A549 (cell line): ENCODE measurements at regions not wholly inside any gene's neighbourhood (a gene's known extent, or its start where the extent isn't known, plus 50 kb on each side); places are given as distances from the start of the nearest gene placed in this dataset.

Source experiments
- ATAC-seq, 2 experiments: fragments of 200-7000 bp in 1 of 2; fragments of >200 bp in 1 of 2; cut with Nextera tagmentation in 1 of 2; cut with Tn5 transposase in 1 of 2; 3 replicates each; pipeline versions ENCODE4 v1.8.0 to v1.9.1; 2018 to 2020; ENCODE audit warnings: mild to moderate bottlenecking in 1 of 2, moderate library complexity in 1 of 2
- CTCF ChIA-PET: fragments of 300-600 bp; sonication (Branson Sonifier 250); formaldehyde crosslinking; extraction: SDS; loops from one replicate; lab custom pipeline; 2021; ENCODE audit warnings: antibody characterized with exemption, inconsistent platforms; lab: Yijun Ruan, JAX
- POLR2A ChIA-PET: fragments of 350-600 bp; formaldehyde crosslinking; extraction: SDS; loops from one replicate; lab custom pipeline; 2021; ENCODE audit warnings: antibody characterized with exemption, inconsistent platforms; lab: Yijun Ruan, JAX
- DNase-seq, 2 experiments: peaks; one replicate each; pipeline versions ENCODE4 v3.0.0 to v3.0.0-alpha.2; 2011 to 2016; ENCODE audit warnings: low read depth in 1 of 2, low spot score in 1 of 2
- FAIRE-seq: peaks from 2 replicates; lab custom pipeline; 2011; peaks lifted over from hg19 to GRCh38; lab: Jason Lieb, UNC
- H3K27ac ChIP-seq, 2 experiments: fragments of >200 bp; sonication (Bioruptor Twin); formaldehyde crosslinking; 3 replicates each; pipeline ENCODE4 v1.5.1; 2016 to 2017
- H3K4me1 ChIP-seq: fragments of >200 bp; sonication (Bioruptor Twin); formaldehyde crosslinking; 3 replicates; pipeline ENCODE4 v1.6.1; 2016
- H3K4me2 ChIP-seq: fragments of >200 bp; sonication (Bioruptor Twin); formaldehyde crosslinking; 3 replicates; pipeline ENCODE4 v1.6.1; 2016
- H3K4me3 ChIP-seq: fragments of >200 bp; sonication (Bioruptor Twin); formaldehyde crosslinking; 3 replicates; pipeline ENCODE4 v1.5.1; 2016
- H3K9me3 ChIP-seq: fragments of >200 bp; sonication (Bioruptor Twin); formaldehyde crosslinking; 3 replicates; pipeline ENCODE4 v1.6.1; 2016
- ATOH8 ChIP-seq: fragments of 250-450 bp; sonication (Bioruptor Pico); IDR thresholded peaks from 2 replicates; pipeline ENCODE4 v1.5.0; 2020; ENCODE audit warnings: low read depth, mild to moderate bottlenecking, moderate library complexity
- CEBPB ChIP-seq, 2 experiments: fragments of >200 bp in 1 of 2; sonication (Bioruptor Twin) in 1 of 2; formaldehyde crosslinking in 1 of 2; IDR thresholded peaks; 2 replicates each; pipeline ENCODE4 v1.6.1; 2012 to 2016
- E2F6 ChIP-seq: IDR thresholded peaks from 2 replicates; pipeline ENCODE4 v1.6.1; 2012; ENCODE audit warnings: low read depth, borderline replicate concordance
- FOSL2 ChIP-seq, 2 experiments: fragments of 450-650 bp in 1 of 2; fragments of >200 bp in 1 of 2; sonication (Bioruptor Twin) in 1 of 2; formaldehyde crosslinking; IDR thresholded peaks; 2 replicates each; pipeline versions ENCODE4 v1.5.0 to v1.6.1; 2016 to 2020; ENCODE audit warnings: mild to moderate bottlenecking in 1 of 2, moderate library complexity in 1 of 2
- HDAC2 ChIP-seq: fragments of 200-600 bp; sonication (generic); IDR thresholded peaks from 2 replicates; pipeline ENCODE4 v1.6.1; 2016
- HMGXB4 ChIP-seq: fragments of 250-450 bp; sonication (Bioruptor Pico); IDR thresholded peaks from 2 replicates; pipeline ENCODE4 v1.5.0; 2021; ENCODE audit warnings: mild to moderate bottlenecking, moderate library complexity, borderline replicate concordance
- HOXB13 ChIP-seq: fragments of 250-450 bp; sonication (Bioruptor Pico); IDR thresholded peaks from 2 replicates; pipeline ENCODE4 v1.5.0; 2020; ENCODE audit warnings: low read depth, mild to moderate bottlenecking, moderate library complexity
- JUN ChIP-seq, 2 experiments: fragments of >200 bp; sonication (Bioruptor Twin); formaldehyde crosslinking; IDR thresholded peaks; 2 replicates in 1 of 2; 3 replicates in 1 of 2; pipeline ENCODE4 v1.6.1; 2016 to 2017
- JUNB ChIP-seq: fragments of >200 bp; sonication (Bioruptor Twin); formaldehyde crosslinking; IDR thresholded peaks from 2 replicates; pipeline ENCODE4 v1.6.1; 2016
- MAFK ChIP-seq: fragments of 450-650 bp; IDR thresholded peaks from 2 replicates; pipeline ENCODE4 v1.6.1; 2014; ENCODE audit not compliant: partially characterized antibody
- MYC ChIP-seq: IDR thresholded peaks from 2 replicates; pipeline ENCODE4 v1.6.1; 2012; ENCODE audit warnings: mild to moderate bottlenecking, inconsistent platforms, low read length, improper control_type of control experiment, borderline replicate concordance
- PHF8 ChIP-seq: fragments of 200-600 bp; sonication (generic); IDR thresholded peaks from 2 replicates; pipeline ENCODE4 v1.6.1; 2016; ENCODE audit warnings: low read depth, mild to moderate bottlenecking, antibody characterized with exemption, moderate library complexity, borderline replicate concordance
- POLR2AphosphoS2 ChIP-seq: conservative IDR thresholded peaks from 2 replicates; pipeline ENCODE4 v1.6.1; 2012; ENCODE audit warnings: low read length, improper control_type of control experiment, inconsistent platforms
- RAD21 ChIP-seq, 2 experiments: fragments of >200 bp in 1 of 2; sonication (Bioruptor Twin) in 1 of 2; formaldehyde crosslinking in 1 of 2; IDR thresholded peaks in 1 of 2; conservative IDR thresholded peaks in 1 of 2; 2 replicates in 1 of 2; 3 replicates in 1 of 2; pipeline ENCODE4 v1.6.1; 2012 to 2018; ENCODE audit warnings: inconsistent platforms in 1 of 2
- SREBF2 ChIP-seq: fragments of 450-650 bp; IDR thresholded peaks from 2 replicates; pipeline ENCODE4 v1.6.1; 2014; ENCODE audit warnings: mild to moderate bottlenecking, moderate library complexity
- TFCP2L1 ChIP-seq: fragments of 250-450 bp; sonication (Bioruptor Pico); IDR thresholded peaks from 2 replicates; pipeline ENCODE4 v1.5.0; 2021; ENCODE audit warnings: mild to moderate bottlenecking
- TP53 ChIP-seq: fragments of 250-450 bp; sonication (Bioruptor Pico); IDR thresholded peaks from 2 replicates; pipeline ENCODE4 v1.5.0; 2021; ENCODE audit warnings: mild to moderate bottlenecking, moderate library complexity
- ZFP36 ChIP-seq: fragments of 450-650 bp; IDR thresholded peaks from 2 replicates; pipeline ENCODE4 v1.6.1; 2014; ENCODE audit warnings: borderline replicate concordance; ENCODE audit not compliant: partially characterized antibody
- ZNF302 ChIP-seq: fragments of 250-450 bp; sonication (Bioruptor Pico); IDR thresholded peaks from 2 replicates; pipeline ENCODE4 v1.9.0; 2021; ENCODE audit warnings: inconsistent platforms, mild to moderate bottlenecking, moderate library complexity
- ZSCAN20 ChIP-seq: fragments of 250-450 bp; sonication (Bioruptor Pico); IDR thresholded peaks from 2 replicates; pipeline ENCODE4 v1.8.0; 2022; ENCODE audit warnings: mild to moderate bottlenecking, moderate library complexity
- WGBS: methylation state at CpG from one replicate; pipeline ENCODE4 v1.1.6; 2017; ENCODE audit errors: missing lambda C conversion rate; 5-methylcytosine and 5-hydroxymethylcytosine counted together
- TF ChIP-seq, protein P1 (sequence below): fragments of 150-350 bp; IDR thresholded peaks from 2 replicates; pipeline ENCODE4 v1.6.1; 2014; ENCODE audit warnings: low read depth, mild to moderate bottlenecking, low read length
- TF ChIP-seq, protein P2 (sequence below): fragments of 200-600 bp; sonication (generic); IDR thresholded peaks from 2 replicates; pipeline ENCODE4 v1.6.1; 2016; ENCODE audit warnings: antibody characterized with exemption, mild to moderate bottlenecking, moderate library complexity
- TF ChIP-seq, protein P3 (sequence below): fragments of >200 bp; sonication (Bioruptor Twin); formaldehyde crosslinking; IDR thresholded peaks from 2 replicates; pipeline ENCODE4 v1.6.1; 2016
- TF ChIP-seq, protein P4 (sequence below): fragments of >200 bp; sonication (Bioruptor Twin); formaldehyde crosslinking; IDR thresholded peaks from 3 replicates; pipeline ENCODE4 v1.5.1; 2016

DNA sequence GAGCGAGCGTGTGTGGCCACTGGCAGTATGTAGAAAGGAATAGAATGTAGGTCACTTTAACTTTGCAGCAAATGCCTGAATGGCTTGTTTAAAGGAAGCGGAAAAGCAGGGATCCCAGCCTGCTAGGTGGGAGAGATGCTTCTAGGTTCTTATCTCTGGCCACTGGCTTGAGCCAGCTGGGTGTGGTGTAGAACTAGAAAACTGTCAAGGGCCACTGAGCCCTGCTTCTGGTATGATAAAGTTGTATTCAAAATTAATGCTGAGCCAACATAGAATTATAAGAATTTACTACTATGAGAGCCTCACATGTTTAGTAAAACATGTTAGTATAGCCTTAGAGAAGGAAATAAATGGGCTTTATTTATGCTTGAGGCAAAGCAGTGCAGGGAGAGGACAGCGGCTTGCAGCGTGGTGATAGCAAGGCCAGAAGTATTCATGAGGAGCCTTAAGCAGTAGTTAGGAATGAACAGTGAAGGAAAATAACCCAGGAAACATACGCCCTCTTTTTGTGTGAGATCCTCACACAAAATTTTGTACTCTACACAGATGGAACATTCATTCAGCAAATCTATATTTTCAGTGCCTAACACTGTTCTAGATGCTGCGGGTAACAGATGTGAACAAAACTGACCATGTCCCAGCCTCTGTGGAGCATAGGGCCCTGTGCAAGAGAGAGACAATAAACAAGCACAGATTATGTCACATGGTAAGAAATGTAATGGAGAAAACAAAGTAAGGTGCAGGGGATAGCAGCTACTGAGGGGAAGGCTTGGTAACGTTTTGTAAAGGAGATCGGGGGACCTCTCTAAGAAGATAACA lies 863.2 kb downstream of the DIAPH3 start:
- no peak overlapping the region for H3K4me3 ChIP-seq
- DNase-seq (no peak), FAIRE-seq (no peak), ATAC-seq (no peak)
- H3K27ac ChIP-seq: no peak overlapping the region
- H3K4me2 ChIP-seq: no peak overlapping the region
- H3K4me1 ChIP-seq: no peaks in the 10 kb centered on the region
- ChIA-PET CTCF (no interaction called here), POLR2A (no interaction called here)
- WGBS: 33% methylated on average over 9 of the region's 9 CpGs
- TF ChIP-seq TFCP2L1 (CRISPR knock-in tag) (no peak), ZSCAN20 (no peak), RAD21 (conservative IDR thresholded peaks at IDR 0.05 in 1 of 2, IDR thresholded peaks at IDR 0.05 in 1 of 2) (no peak), POLR2AphosphoS2 (no peak)
- TF ChIP-seq, protein P1, sequence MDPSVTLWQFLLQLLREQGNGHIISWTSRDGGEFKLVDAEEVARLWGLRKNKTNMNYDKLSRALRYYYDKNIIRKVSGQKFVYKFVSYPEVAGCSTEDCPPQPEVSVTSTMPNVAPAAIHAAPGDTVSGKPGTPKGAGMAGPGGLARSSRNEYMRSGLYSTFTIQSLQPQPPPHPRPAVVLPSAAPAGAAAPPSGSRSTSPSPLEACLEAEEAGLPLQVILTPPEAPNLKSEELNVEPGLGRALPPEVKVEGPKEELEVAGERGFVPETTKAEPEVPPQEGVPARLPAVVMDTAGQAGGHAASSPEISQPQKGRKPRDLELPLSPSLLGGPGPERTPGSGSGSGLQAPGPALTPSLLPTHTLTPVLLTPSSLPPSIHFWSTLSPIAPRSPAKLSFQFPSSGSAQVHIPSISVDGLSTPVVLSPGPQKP: no peak
- no peaks in the 10 kb centered on the region for H3K9me3 ChIP-seq

GRCh38 chr13:59301174-59301567 lies 862.6 kb downstream of the DIAPH3 start:
- Histone ChIP-seq H3K4me1 (no peaks in the 10 kb centered on the region), H3K27ac (no peak overlapping the region)
- CTCF ChIA-PET: no interaction called here
- TF ChIP-seq TP53 (CRISPR knock-in tag) (no peak), MYC (no peak), FOSL2 (IDR thresholded peaks at IDR 0.05) (no peak), FOSL2 (CRISPR knock-in tag; IDR thresholded peaks at IDR 0.05) (no peak), HMGXB4 (CRISPR knock-in tag) (no peak), SREBF2 (no peak), CEBPB (IDR thresholded peaks at IDR 0.05) (no peak), ZFP36 (no peak), PHF8 (no peak), MAFK (no peak), E2F6 (no peak), HDAC2 (no peak), ATOH8 (CRISPR knock-in tag) (no peak), JUNB (no peak), TFCP2L1 (CRISPR knock-in tag) (no peak), ZNF302 (no peak), HOXB13 (CRISPR knock-in tag) (no peak), JUN (IDR thresholded peaks at IDR 0.05) (no peak)
- TF ChIP-seq, protein P2, sequence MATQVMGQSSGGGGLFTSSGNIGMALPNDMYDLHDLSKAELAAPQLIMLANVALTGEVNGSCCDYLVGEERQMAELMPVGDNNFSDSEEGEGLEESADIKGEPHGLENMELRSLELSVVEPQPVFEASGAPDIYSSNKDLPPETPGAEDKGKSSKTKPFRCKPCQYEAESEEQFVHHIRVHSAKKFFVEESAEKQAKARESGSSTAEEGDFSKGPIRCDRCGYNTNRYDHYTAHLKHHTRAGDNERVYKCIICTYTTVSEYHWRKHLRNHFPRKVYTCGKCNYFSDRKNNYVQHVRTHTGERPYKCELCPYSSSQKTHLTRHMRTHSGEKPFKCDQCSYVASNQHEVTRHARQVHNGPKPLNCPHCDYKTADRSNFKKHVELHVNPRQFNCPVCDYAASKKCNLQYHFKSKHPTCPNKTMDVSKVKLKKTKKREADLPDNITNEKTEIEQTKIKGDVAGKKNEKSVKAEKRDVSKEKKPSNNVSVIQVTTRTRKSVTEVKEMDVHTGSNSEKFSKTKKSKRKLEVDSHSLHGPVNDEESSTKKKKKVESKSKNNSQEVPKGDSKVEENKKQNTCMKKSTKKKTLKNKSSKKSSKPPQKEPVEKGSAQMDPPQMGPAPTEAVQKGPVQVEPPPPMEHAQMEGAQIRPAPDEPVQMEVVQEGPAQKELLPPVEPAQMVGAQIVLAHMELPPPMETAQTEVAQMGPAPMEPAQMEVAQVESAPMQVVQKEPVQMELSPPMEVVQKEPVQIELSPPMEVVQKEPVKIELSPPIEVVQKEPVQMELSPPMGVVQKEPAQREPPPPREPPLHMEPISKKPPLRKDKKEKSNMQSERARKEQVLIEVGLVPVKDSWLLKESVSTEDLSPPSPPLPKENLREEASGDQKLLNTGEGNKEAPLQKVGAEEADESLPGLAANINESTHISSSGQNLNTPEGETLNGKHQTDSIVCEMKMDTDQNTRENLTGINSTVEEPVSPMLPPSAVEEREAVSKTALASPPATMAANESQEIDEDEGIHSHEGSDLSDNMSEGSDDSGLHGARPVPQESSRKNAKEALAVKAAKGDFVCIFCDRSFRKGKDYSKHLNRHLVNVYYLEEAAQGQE: no peak
- TF ChIP-seq, protein P3, sequence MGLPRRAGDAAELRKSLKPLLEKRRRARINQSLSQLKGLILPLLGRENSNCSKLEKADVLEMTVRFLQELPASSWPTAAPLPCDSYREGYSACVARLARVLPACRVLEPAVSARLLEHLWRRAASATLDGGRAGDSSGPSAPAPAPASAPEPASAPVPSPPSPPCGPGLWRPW: no peak
- TF ChIP-seq, protein P4, sequence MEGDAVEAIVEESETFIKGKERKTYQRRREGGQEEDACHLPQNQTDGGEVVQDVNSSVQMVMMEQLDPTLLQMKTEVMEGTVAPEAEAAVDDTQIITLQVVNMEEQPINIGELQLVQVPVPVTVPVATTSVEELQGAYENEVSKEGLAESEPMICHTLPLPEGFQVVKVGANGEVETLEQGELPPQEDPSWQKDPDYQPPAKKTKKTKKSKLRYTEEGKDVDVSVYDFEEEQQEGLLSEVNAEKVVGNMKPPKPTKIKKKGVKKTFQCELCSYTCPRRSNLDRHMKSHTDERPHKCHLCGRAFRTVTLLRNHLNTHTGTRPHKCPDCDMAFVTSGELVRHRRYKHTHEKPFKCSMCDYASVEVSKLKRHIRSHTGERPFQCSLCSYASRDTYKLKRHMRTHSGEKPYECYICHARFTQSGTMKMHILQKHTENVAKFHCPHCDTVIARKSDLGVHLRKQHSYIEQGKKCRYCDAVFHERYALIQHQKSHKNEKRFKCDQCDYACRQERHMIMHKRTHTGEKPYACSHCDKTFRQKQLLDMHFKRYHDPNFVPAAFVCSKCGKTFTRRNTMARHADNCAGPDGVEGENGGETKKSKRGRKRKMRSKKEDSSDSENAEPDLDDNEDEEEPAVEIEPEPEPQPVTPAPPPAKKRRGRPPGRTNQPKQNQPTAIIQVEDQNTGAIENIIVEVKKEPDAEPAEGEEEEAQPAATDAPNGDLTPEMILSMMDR: no peak
- TF ChIP-seq, all 56 proteins: peak for 0
- DNase-seq (no peak), ATAC-seq (no peak), FAIRE-seq (no peak)
- 0% methylated on average over 2 of the region's 2 CpGs for WGBS
- POLR2A ChIA-PET: no interaction called here
- Histone ChIP-seq H3K9me3 (no peaks in the 10 kb centered on the region), H3K4me3 (no peak overlapping the region), H3K4me2 (no peak overlapping the region)
